ENCODE measurements at regions not wholly inside any gene's neighbourhood (a gene's known extent, or its start where the extent isn't known, plus 50 kb on each side); places are given as distances from the start of the nearest gene placed in this dataset.

DNA sequence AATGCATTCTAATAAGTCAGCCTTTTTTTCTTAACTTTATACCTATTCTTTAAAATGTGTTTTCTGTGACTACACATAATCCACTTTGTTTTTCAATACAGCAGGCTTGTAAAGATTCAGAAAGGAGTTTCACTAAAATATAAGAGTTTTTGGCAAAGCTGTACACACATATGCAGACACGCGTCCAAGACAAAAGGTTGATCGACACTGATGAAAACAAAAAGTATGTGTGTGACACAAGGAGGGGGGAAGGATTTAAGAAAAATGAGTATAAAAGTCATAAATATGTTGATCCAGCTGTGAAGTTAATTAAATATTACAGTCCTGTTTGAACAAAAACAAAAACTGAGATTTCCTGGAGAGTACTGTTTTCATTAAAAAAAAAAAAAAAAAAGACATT, 294.5 kb upstream of the RARB start:
- Histone ChIP-seq H3K9me1 (ENCODE audit: insufficient read depth, low read length) (no peaks in the 10 kb centered on the region), H2AK5ac (ENCODE audit: low read depth, low read length) (no peak overlapping the region), H3K9me3 (ENCODE audit: control insufficient read depth, insufficient read depth, low read length) (peaks cover 2% of the 10 kb centered on the region; the same call in 1 of the 2 replicates), H4K20me1 (ENCODE audit: insufficient read depth, low read length) (no peaks in the 10 kb centered on the region), H2AK9ac (replicated peaks; ENCODE audit: low read depth, low read length, poor library complexity) (no peak overlapping the region), H3K4me3 (ENCODE audit: insufficient read depth, low read depth, low read length) (no peak overlapping the region), H4K91ac (ENCODE audit: insufficient read depth, low read depth, low read length) (no peak overlapping the region), H3K18ac (ENCODE audit: low read depth, low read length) (no peak overlapping the region), H4K8ac (ENCODE audit: low read depth in 2 of 2, low read length in 2 of 2) (no peak overlapping the region), H3K27ac (ENCODE audit: insufficient read depth, low read length) (no peak overlapping the region), H3K23ac (ENCODE audit: low read depth, low read length) (no peak overlapping the region), H3K4me2 (ENCODE audit: low read depth, low read length) (no peak overlapping the region), H2AFZ (replicated peaks; ENCODE audit: low read length, poor library complexity) (no peak overlapping the region), H3K79me1 (ENCODE audit: low read depth in 1 of 2, low read length in 2 of 2) (no peaks in the 10 kb centered on the region), H3K56ac (ENCODE audit: extremely low read depth, insufficient read depth, low read length) (no peak overlapping the region), H3K4me1 (ENCODE audit: control insufficient read depth, insufficient read depth, low read length) (no peaks in the 10 kb centered on the region), H3K14ac (replicated peaks; ENCODE audit: low read depth, low read length) (no peak overlapping the region), H2BK5ac (ENCODE audit: low read depth, low read length, poor library complexity, severe bottlenecking) (no peak overlapping the region), H2BK15ac (ENCODE audit: low read depth, low read length) (no peak overlapping the region), H2BK120ac (ENCODE audit: low read depth, low read length) (no peak overlapping the region), H3K4ac (ENCODE audit: low read depth, low read length) (no peak overlapping the region), H3K36me3 (ENCODE audit: control insufficient read depth, insufficient read depth, low read length) (no peaks in the 10 kb centered on the region), H3K9ac (ENCODE audit: low read depth, low read length) (no peak overlapping the region), H2BK20ac (ENCODE audit: low read depth, low read length) (no peak overlapping the region), H4K5ac (ENCODE audit: low read depth, low read length) (no peak overlapping the region), H3K27me3 (ENCODE audit: control insufficient read depth, insufficient read depth, low read length) (no peaks in the 10 kb centered on the region)
- no TSS peak for BruUV-seq (replicated peaks)
- ATAC-seq (ENCODE audit: low read depth) (no peak), DNase-seq (no peak)
- in situ Hi-C loops (cut with MboI; ENCODE audit: low sequenced_read_pairs) (no loop called here), dilution Hi-C loops (cut with HindIII; ENCODE audit: low sequenced_read_pairs, unreplicated experiment) (no loop called here), intact Hi-C loops (cut with micrococcal nuclease) (no loop called here)
- no peak for TF ChIP-seq CEBPB (IDR thresholded peaks at IDR 0.05; ENCODE audit: low read depth, low read length)
- TF ChIP-seq POLR2A (IDR thresholded peaks at IDR 0.05; ENCODE audit: low read depth, low read length), result no peak
- no peak for TF ChIP-seq MAFK (IDR thresholded peaks at IDR 0.05; ENCODE audit: low read depth, low read length)
- TF ChIP-seq, protein P1, sequence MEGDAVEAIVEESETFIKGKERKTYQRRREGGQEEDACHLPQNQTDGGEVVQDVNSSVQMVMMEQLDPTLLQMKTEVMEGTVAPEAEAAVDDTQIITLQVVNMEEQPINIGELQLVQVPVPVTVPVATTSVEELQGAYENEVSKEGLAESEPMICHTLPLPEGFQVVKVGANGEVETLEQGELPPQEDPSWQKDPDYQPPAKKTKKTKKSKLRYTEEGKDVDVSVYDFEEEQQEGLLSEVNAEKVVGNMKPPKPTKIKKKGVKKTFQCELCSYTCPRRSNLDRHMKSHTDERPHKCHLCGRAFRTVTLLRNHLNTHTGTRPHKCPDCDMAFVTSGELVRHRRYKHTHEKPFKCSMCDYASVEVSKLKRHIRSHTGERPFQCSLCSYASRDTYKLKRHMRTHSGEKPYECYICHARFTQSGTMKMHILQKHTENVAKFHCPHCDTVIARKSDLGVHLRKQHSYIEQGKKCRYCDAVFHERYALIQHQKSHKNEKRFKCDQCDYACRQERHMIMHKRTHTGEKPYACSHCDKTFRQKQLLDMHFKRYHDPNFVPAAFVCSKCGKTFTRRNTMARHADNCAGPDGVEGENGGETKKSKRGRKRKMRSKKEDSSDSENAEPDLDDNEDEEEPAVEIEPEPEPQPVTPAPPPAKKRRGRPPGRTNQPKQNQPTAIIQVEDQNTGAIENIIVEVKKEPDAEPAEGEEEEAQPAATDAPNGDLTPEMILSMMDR (conservative IDR thresholded peaks at IDR 0.05; ENCODE audit: low read depth, low read length), result no peak
- TF ChIP-seq CHD1 (IDR thresholded peaks at IDR 0.05; ENCODE audit: low read depth, low read length), result no peak
- no peak for TF ChIP-seq ELK1 (IDR thresholded peaks at IDR 0.05; ENCODE audit: borderline replicate concordance, low read depth, low read length)
- TF ChIP-seq MAZ (IDR thresholded peaks at IDR 0.05; ENCODE audit: borderline replicate concordance, low read depth, low read length), result no peak
- TF ChIP-seq FOS (IDR thresholded peaks at IDR 0.05; ENCODE audit: low read depth, low read length), result no peak
- TF ChIP-seq BHLHE40 (IDR thresholded peaks at IDR 0.05; ENCODE audit: low read depth, low read length), result no peak
- TF ChIP-seq RFX5 (IDR thresholded peaks at IDR 0.05; ENCODE audit: low read depth, low read length), result no peak
- TF ChIP-seq RAD21 (IDR thresholded peaks at IDR 0.05; ENCODE audit: low read length), result no peak
- no peak for TF ChIP-seq NFE2L2 (IDR thresholded peaks at IDR 0.05; ENCODE audit: low read depth, low read length)
- TF ChIP-seq MXI1 (IDR thresholded peaks at IDR 0.05; ENCODE audit: borderline replicate concordance, low read depth, low read length), result no peak
- TF ChIP-seq RCOR1 (IDR thresholded peaks at IDR 0.05; ENCODE audit: insufficient replicate concordance, low read length), result no peak
- CTCF ChIA-PET, result no interaction called here
- WGBS, 2 experiments (ENCODE audit: extremely low coverage in 2 of 2, insufficient read length in 1 of 2), result no CpG with 5 or more reads among the region's 3 CpGs
- POLR2A ChIA-PET (ENCODE audit: unreplicated experiment), result no interaction called here
